Sigmoid colon (tissue), 4 donors: ENCODE measurements at regions not wholly inside any gene's neighbourhood (a gene's known extent, or its start where the extent isn't known, plus 50 kb on each side); places are given as distances from the start of the nearest gene placed in this dataset.

Experiments
- POLR2AphosphoS5 ChIP-seq, 4 donors: sonication (generic); formaldehyde crosslinking; IDR thresholded peaks; one replicate each; pipeline ENCODE4 v1.6.1; 2017; ENCODE audit warnings: antibody characterized with exemption in 4 of 4
- TF ChIP-seq, protein P1 (sequence below), 4 experiments: fragments of 450-650 bp in 3 of 4; fragments of 200-600 bp in 1 of 4; IDR thresholded peaks; one replicate each; pipeline ENCODE4 v1.5.1; 2016 to 2019; ENCODE audit warnings: antibody characterized with exemption in 4 of 4, mild to moderate bottlenecking in 3 of 4, moderate library complexity in 2 of 4

DNA sequence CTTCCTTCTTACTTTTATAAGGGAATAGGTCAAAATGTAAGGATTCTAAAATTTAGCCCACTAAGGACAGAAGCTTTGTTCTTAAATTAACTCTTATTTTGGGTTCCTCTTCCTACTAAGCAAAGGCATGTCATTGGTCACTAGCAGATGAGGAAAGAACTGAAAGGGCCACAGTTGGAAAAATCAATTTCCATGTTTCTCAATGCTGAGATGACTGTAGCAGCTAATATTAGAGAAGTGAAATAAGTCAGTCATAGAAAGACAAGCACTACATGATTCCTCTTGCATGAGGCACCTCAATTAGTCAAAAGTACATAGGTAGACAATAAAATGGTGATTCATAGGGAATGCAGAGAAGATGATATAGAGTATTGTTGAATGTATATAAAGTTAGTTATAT, 353.7 kb downstream of the RSL24D1 start:
- TF ChIP-seq, protein P1, sequence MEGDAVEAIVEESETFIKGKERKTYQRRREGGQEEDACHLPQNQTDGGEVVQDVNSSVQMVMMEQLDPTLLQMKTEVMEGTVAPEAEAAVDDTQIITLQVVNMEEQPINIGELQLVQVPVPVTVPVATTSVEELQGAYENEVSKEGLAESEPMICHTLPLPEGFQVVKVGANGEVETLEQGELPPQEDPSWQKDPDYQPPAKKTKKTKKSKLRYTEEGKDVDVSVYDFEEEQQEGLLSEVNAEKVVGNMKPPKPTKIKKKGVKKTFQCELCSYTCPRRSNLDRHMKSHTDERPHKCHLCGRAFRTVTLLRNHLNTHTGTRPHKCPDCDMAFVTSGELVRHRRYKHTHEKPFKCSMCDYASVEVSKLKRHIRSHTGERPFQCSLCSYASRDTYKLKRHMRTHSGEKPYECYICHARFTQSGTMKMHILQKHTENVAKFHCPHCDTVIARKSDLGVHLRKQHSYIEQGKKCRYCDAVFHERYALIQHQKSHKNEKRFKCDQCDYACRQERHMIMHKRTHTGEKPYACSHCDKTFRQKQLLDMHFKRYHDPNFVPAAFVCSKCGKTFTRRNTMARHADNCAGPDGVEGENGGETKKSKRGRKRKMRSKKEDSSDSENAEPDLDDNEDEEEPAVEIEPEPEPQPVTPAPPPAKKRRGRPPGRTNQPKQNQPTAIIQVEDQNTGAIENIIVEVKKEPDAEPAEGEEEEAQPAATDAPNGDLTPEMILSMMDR (IDR thresholded peaks at IDR 0.05) = no peak
- TF ChIP-seq POLR2AphosphoS5 (IDR thresholded peaks at IDR 0.05) = no peak
